A549 (cell line): ENCODE measurements at regions not wholly inside any gene's neighbourhood (a gene's known extent, or its start where the extent isn't known, plus 50 kb on each side); places are given as distances from the start of the nearest gene placed in this dataset.

Source experiments
- BHLHE40 ChIP-seq: IDR thresholded peaks from 2 replicates; pipeline ENCODE4 v1.6.1; 2012; ENCODE audit warnings: low read depth, low read length, inconsistent platforms
- CEBPB ChIP-seq, 2 experiments: fragments of >200 bp in 1 of 2; sonication (Bioruptor Twin) in 1 of 2; formaldehyde crosslinking in 1 of 2; IDR thresholded peaks; 2 replicates each; pipeline ENCODE4 v1.6.1; 2012 to 2016
- EHF ChIP-seq: fragments of 250-450 bp; sonication (Bioruptor Pico); IDR thresholded peaks from 2 replicates; pipeline ENCODE4 v1.5.0; 2020; ENCODE audit warnings: mild to moderate bottlenecking
- JUN ChIP-seq, 2 experiments: fragments of >200 bp; sonication (Bioruptor Twin); formaldehyde crosslinking; IDR thresholded peaks; 2 replicates in 1 of 2; 3 replicates in 1 of 2; pipeline ENCODE4 v1.6.1; 2016 to 2017
- KDM1A ChIP-seq: fragments of 200-600 bp; sonication (generic); IDR thresholded peaks from 2 replicates; pipeline ENCODE4 v1.6.1; 2016; ENCODE audit warnings: low read depth, mild to moderate bottlenecking
- POLR2A ChIP-seq: IDR thresholded peaks from 2 replicates; pipeline ENCODE4 v1.6.1; 2012; ENCODE audit warnings: mild to moderate bottlenecking, low read length
- POLR2AphosphoS2 ChIP-seq: conservative IDR thresholded peaks from 2 replicates; pipeline ENCODE4 v1.6.1; 2012; ENCODE audit warnings: low read length, improper control_type of control experiment, inconsistent platforms
- RFX5 ChIP-seq: fragments of 450-650 bp; IDR thresholded peaks from 2 replicates; pipeline ENCODE4 v1.7.1; 2014; ENCODE audit warnings: antibody characterized with exemption, mild to moderate bottlenecking, moderate library complexity
- TF ChIP-seq, protein P1 (sequence below): fragments of 450-650 bp; IDR thresholded peaks from 2 replicates; pipeline ENCODE4 v1.6.1; 2014; ENCODE audit warnings: antibody characterized with exemption
- TF ChIP-seq, protein P2 (sequence below): fragments of >200 bp; sonication (Bioruptor Twin); formaldehyde crosslinking; IDR thresholded peaks from 3 replicates; pipeline ENCODE4 v1.5.1; 2016
- TF ChIP-seq, protein P3 (sequence below): IDR thresholded peaks from 2 replicates; pipeline ENCODE4 v1.6.1; 2012
- TF ChIP-seq, protein P4 (sequence below): fragments of 200-600 bp; sonication (generic); IDR thresholded peaks from 2 replicates; pipeline ENCODE4 v1.6.1; 2016; ENCODE audit warnings: antibody characterized with exemption, mild to moderate bottlenecking, moderate library complexity

DNA sequence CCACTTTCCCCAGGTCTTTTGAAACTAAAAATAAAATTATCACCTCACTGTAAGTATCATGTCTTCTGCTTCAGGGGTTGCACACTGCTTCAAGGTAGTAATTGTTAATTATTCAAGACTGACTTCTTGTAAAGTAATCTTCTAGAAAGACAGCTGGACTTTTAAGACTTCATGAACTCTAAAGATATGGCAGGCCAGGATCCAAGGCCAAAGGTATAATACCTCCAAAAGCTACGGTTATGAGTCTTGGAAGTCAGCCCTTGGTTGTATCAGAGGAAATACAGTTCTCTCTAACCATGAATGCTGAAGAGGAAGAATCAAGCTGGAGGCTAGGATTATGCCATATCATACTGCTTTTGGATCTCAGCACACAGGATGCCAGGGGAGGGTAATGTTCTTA lies 1346.8 kb upstream of the GJE1 start:
- TF ChIP-seq EHF (CRISPR knock-in tag) (no peak), JUN (IDR thresholded peaks at IDR 0.05) (no peak), POLR2AphosphoS2 (no peak), CEBPB (IDR thresholded peaks at IDR 0.05) (no peak), POLR2A (no peak), KDM1A (no peak), BHLHE40 (no peak), RFX5 (no peak)
- TF ChIP-seq, protein P1, sequence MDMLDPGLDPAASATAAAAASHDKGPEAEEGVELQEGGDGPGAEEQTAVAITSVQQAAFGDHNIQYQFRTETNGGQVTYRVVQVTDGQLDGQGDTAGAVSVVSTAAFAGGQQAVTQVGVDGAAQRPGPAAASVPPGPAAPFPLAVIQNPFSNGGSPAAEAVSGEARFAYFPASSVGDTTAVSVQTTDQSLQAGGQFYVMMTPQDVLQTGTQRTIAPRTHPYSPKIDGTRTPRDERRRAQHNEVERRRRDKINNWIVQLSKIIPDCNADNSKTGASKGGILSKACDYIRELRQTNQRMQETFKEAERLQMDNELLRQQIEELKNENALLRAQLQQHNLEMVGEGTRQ, result no peak
- TF ChIP-seq, protein P2, sequence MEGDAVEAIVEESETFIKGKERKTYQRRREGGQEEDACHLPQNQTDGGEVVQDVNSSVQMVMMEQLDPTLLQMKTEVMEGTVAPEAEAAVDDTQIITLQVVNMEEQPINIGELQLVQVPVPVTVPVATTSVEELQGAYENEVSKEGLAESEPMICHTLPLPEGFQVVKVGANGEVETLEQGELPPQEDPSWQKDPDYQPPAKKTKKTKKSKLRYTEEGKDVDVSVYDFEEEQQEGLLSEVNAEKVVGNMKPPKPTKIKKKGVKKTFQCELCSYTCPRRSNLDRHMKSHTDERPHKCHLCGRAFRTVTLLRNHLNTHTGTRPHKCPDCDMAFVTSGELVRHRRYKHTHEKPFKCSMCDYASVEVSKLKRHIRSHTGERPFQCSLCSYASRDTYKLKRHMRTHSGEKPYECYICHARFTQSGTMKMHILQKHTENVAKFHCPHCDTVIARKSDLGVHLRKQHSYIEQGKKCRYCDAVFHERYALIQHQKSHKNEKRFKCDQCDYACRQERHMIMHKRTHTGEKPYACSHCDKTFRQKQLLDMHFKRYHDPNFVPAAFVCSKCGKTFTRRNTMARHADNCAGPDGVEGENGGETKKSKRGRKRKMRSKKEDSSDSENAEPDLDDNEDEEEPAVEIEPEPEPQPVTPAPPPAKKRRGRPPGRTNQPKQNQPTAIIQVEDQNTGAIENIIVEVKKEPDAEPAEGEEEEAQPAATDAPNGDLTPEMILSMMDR, result no peak
- TF ChIP-seq, protein P3, sequence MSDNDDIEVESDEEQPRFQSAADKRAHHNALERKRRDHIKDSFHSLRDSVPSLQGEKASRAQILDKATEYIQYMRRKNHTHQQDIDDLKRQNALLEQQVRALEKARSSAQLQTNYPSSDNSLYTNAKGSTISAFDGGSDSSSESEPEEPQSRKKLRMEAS, result no peak
- TF ChIP-seq, protein P4, sequence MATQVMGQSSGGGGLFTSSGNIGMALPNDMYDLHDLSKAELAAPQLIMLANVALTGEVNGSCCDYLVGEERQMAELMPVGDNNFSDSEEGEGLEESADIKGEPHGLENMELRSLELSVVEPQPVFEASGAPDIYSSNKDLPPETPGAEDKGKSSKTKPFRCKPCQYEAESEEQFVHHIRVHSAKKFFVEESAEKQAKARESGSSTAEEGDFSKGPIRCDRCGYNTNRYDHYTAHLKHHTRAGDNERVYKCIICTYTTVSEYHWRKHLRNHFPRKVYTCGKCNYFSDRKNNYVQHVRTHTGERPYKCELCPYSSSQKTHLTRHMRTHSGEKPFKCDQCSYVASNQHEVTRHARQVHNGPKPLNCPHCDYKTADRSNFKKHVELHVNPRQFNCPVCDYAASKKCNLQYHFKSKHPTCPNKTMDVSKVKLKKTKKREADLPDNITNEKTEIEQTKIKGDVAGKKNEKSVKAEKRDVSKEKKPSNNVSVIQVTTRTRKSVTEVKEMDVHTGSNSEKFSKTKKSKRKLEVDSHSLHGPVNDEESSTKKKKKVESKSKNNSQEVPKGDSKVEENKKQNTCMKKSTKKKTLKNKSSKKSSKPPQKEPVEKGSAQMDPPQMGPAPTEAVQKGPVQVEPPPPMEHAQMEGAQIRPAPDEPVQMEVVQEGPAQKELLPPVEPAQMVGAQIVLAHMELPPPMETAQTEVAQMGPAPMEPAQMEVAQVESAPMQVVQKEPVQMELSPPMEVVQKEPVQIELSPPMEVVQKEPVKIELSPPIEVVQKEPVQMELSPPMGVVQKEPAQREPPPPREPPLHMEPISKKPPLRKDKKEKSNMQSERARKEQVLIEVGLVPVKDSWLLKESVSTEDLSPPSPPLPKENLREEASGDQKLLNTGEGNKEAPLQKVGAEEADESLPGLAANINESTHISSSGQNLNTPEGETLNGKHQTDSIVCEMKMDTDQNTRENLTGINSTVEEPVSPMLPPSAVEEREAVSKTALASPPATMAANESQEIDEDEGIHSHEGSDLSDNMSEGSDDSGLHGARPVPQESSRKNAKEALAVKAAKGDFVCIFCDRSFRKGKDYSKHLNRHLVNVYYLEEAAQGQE, result no peak
